ENCODE measurements at regions not wholly inside any gene's neighbourhood (a gene's known extent, or its start where the extent isn't known, plus 50 kb on each side); places are given as distances from the start of the nearest gene placed in this dataset.

- Histone ChIP-seq H3K9me3 (ENCODE audit: control insufficient read depth, insufficient read depth, low read depth, low read length) (no peaks in the 10 kb centered on the region), H3K36me3 (ENCODE audit: control insufficient read depth, insufficient read depth, low read length) (no peaks in the 10 kb centered on the region), H3K4me1 (ENCODE audit: control insufficient read depth, insufficient read depth, low read length) (no peaks in the 10 kb centered on the region), H3K27ac (ENCODE audit: low read length) (no peak overlapping the region), H3K27me3 (ENCODE audit: control insufficient read depth, insufficient read depth, low read length) (no peaks in the 10 kb centered on the region), H3K4me3 (ENCODE audit: low read depth in 2 of 2, low read length in 2 of 2) (no peak overlapping the region)
- BruUV-seq (replicated peaks): no TSS peak
- in situ Hi-C loops (cut with HindIII; ENCODE audit: low pct_unique_long_range_greater_than_20kb, low sequenced_read_pairs): no loop called here
- CTCF ChIA-PET: no interaction called here
- intact Hi-C loops (cut with micrococcal nuclease; ENCODE audit: unreplicated experiment): no loop called here
- DNase-seq (ENCODE audit: low read depth, low spot score) (no peak), ATAC-seq (no peak)
- TF ChIP-seq TCF7L2 (IDR thresholded peaks at IDR 0.05; ENCODE audit: low read depth, low read length): no peak
- TF ChIP-seq, protein P1, sequence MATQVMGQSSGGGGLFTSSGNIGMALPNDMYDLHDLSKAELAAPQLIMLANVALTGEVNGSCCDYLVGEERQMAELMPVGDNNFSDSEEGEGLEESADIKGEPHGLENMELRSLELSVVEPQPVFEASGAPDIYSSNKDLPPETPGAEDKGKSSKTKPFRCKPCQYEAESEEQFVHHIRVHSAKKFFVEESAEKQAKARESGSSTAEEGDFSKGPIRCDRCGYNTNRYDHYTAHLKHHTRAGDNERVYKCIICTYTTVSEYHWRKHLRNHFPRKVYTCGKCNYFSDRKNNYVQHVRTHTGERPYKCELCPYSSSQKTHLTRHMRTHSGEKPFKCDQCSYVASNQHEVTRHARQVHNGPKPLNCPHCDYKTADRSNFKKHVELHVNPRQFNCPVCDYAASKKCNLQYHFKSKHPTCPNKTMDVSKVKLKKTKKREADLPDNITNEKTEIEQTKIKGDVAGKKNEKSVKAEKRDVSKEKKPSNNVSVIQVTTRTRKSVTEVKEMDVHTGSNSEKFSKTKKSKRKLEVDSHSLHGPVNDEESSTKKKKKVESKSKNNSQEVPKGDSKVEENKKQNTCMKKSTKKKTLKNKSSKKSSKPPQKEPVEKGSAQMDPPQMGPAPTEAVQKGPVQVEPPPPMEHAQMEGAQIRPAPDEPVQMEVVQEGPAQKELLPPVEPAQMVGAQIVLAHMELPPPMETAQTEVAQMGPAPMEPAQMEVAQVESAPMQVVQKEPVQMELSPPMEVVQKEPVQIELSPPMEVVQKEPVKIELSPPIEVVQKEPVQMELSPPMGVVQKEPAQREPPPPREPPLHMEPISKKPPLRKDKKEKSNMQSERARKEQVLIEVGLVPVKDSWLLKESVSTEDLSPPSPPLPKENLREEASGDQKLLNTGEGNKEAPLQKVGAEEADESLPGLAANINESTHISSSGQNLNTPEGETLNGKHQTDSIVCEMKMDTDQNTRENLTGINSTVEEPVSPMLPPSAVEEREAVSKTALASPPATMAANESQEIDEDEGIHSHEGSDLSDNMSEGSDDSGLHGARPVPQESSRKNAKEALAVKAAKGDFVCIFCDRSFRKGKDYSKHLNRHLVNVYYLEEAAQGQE (IDR thresholded peaks at IDR 0.05; ENCODE audit: insufficient read depth in 1 of 2, low read depth in 2 of 2, low read length in 1 of 2): no peak
- TF ChIP-seq SIN3A (IDR thresholded peaks at IDR 0.05; ENCODE audit: borderline replicate concordance, insufficient read depth, low read depth, low read length): no peak
- TF ChIP-seq POLR2AphosphoS5 (IDR thresholded peaks at IDR 0.05; ENCODE audit: low read depth, low read length): no peak
- TF ChIP-seq, protein P2, sequence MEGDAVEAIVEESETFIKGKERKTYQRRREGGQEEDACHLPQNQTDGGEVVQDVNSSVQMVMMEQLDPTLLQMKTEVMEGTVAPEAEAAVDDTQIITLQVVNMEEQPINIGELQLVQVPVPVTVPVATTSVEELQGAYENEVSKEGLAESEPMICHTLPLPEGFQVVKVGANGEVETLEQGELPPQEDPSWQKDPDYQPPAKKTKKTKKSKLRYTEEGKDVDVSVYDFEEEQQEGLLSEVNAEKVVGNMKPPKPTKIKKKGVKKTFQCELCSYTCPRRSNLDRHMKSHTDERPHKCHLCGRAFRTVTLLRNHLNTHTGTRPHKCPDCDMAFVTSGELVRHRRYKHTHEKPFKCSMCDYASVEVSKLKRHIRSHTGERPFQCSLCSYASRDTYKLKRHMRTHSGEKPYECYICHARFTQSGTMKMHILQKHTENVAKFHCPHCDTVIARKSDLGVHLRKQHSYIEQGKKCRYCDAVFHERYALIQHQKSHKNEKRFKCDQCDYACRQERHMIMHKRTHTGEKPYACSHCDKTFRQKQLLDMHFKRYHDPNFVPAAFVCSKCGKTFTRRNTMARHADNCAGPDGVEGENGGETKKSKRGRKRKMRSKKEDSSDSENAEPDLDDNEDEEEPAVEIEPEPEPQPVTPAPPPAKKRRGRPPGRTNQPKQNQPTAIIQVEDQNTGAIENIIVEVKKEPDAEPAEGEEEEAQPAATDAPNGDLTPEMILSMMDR (IDR thresholded peaks at IDR 0.05): no peak
- POLR2A ChIA-PET: no interaction called here
Observed at GRCh38 chr14:43369710-43370564, 1137.1 kb downstream of the FSCB start.

DNA sequence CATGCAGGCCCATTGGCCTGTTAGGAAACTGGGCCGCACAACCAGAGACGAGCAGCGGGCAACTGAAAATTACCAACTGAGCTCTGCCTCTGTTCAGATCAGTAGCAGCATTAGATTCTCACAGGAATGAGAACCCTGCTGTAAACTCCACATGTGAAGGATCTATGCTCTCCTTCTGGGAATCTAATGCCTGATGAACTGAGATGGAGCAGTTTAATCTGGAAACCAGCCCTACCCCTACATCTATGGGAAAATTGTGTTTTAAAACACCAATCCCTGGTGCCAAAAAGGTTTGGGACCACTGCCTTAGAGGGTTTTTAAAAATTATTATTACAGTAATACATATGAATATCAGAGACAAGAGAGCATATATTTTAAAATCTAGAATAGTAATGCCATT lies 1144.5 kb downstream of the FSCB start:
- intact Hi-C loops (cut with micrococcal nuclease; ENCODE audit: unreplicated experiment): no loop called here
- no peaks in the 10 kb centered on the region for H3K9me3 ChIP-seq (ENCODE audit: control insufficient read depth, insufficient read depth, low read depth, low read length)
- no peaks in the 10 kb centered on the region for H3K36me3 ChIP-seq (ENCODE audit: control insufficient read depth, insufficient read depth, low read length)
- H3K4me3 ChIP-seq (ENCODE audit: low read depth in 2 of 2, low read length in 2 of 2): no peak overlapping the region
- DNase-seq (ENCODE audit: low read depth, low spot score) (no peak), ATAC-seq (no peak)
- POLR2A ChIA-PET: no interaction called here
- BruUV-seq (replicated peaks): no TSS peak
- TF ChIP-seq, protein P1 (IDR thresholded peaks at IDR 0.05; ENCODE audit: insufficient read depth in 1 of 2, low read depth in 2 of 2, low read length in 1 of 2): no peak
- TF ChIP-seq SIN3A (IDR thresholded peaks at IDR 0.05; ENCODE audit: borderline replicate concordance, insufficient read depth, low read depth, low read length): no peak
- no peak for TF ChIP-seq POLR2AphosphoS5 (IDR thresholded peaks at IDR 0.05; ENCODE audit: low read depth, low read length)
- TF ChIP-seq, protein P2 (IDR thresholded peaks at IDR 0.05): no peak
- no peak for TF ChIP-seq TCF7L2 (IDR thresholded peaks at IDR 0.05; ENCODE audit: low read depth, low read length)
- no peaks in the 10 kb centered on the region for H3K4me1 ChIP-seq (ENCODE audit: control insufficient read depth, insufficient read depth, low read length)
- H3K27me3 ChIP-seq (ENCODE audit: control insufficient read depth, insufficient read depth, low read length): no peaks in the 10 kb centered on the region
- CTCF ChIA-PET: no interaction called here
- in situ Hi-C loops (cut with HindIII; ENCODE audit: low pct_unique_long_range_greater_than_20kb, low sequenced_read_pairs): no loop called here
- H3K27ac ChIP-seq (ENCODE audit: low read length): no peak overlapping the region

All from Panc1 (cell line).